ENCODE measurements at regions not wholly inside any gene's neighbourhood (a gene's known extent, or its start where the extent isn't known, plus 50 kb on each side); places are given as distances from the start of the nearest gene placed in this dataset.

- TF ChIP-seq CTCF (IDR thresholded peaks at IDR 0.05; ENCODE audit: low read length) (no peak), EZH2 (IDR thresholded peaks at IDR 0.05; ENCODE audit: borderline replicate concordance, low read length) (no peak)
These were observed 919.8 kb upstream of the SLITRK1 start for GRCh38 chr13:84802073-84802472.
